Calu3 (cell line): ENCODE measurements at regions not wholly inside any gene's neighbourhood (a gene's known extent, or its start where the extent isn't known, plus 50 kb on each side); places are given as distances from the start of the nearest gene placed in this dataset.

Source experiments
- BruUV-seq: library from RNA; stranded (reverse); fragments of 400-500 nt; replicated peaks from 2 replicates; lab custom pipeline; 2021; lab: Mats Ljungman, UMichigan
- CTCF ChIA-PET: fragments of 300-600 bp; sonication (Branson Sonifier 250); formaldehyde crosslinking; loops from one replicate; lab custom pipeline; 2022; ENCODE audit warnings: antibody characterized with exemption; lab: Charles Lee
- DNase-seq: peaks from one replicate; pipeline ENCODE4 v3.0.0; 2022
- H3K27ac Mint-ChIP-seq: one replicate; pipeline ENCODE4 v1.8.0; 2022; ENCODE audit warnings: mixed read lengths; ENCODE audit not compliant: unreplicated experiment
- H3K27me3 Mint-ChIP-seq: one replicate; pipeline ENCODE4 v1.8.0; 2022; ENCODE audit warnings: mixed read lengths; ENCODE audit not compliant: unreplicated experiment
- H3K36me3 Mint-ChIP-seq: one replicate; pipeline ENCODE4 v1.8.0; 2022; ENCODE audit warnings: mild to moderate bottlenecking, moderate library complexity, mixed read lengths; ENCODE audit not compliant: insufficient read depth, unreplicated experiment
- H3K4me1 Mint-ChIP-seq: one replicate; pipeline ENCODE4 v1.8.0; 2022; ENCODE audit warnings: mild to moderate bottlenecking, low read depth, mixed read lengths; ENCODE audit not compliant: unreplicated experiment
- H3K4me3 Mint-ChIP-seq: one replicate; pipeline ENCODE4 v1.8.0; 2022; ENCODE audit warnings: mild to moderate bottlenecking, low read depth, moderate library complexity, mixed read lengths; ENCODE audit not compliant: unreplicated experiment
- H3K9me3 Mint-ChIP-seq: one replicate; pipeline ENCODE4 v1.8.0; 2022; ENCODE audit warnings: low read depth, mixed read lengths; ENCODE audit not compliant: unreplicated experiment
- CTCF ChIP-seq: fragments of 200-600 bp; IDR thresholded peaks from one replicate; pipeline ENCODE4 v1.8.0; 2022; ENCODE audit warnings: antibody characterized with exemption; ENCODE audit not compliant: unreplicated experiment
- intact Hi-C: fragments of 100-400 bp; cut with micrococcal nuclease; formaldehyde crosslinking; loops from one replicate; pipeline ENCODE4 v1.10.0; 2022; ENCODE audit not compliant: unreplicated experiment

GRCh38 chr5:113755516-113755915, 242.0 kb downstream of the YTHDC2 start:
- no peak overlapping the region for H3K4me3 Mint-ChIP-seq
- CTCF ChIA-PET: no interaction called here
- no peaks in the 10 kb centered on the region for H3K36me3 Mint-ChIP-seq
- no peaks in the 10 kb centered on the region for H3K27me3 Mint-ChIP-seq
- H3K4me1 Mint-ChIP-seq: peaks cover 8% of the 10 kb centered on the region
- BruUV-seq: no TSS peak
- intact Hi-C loops: no loop called here
- DNase-seq: no peak
- no peak overlapping the region for H3K27ac Mint-ChIP-seq
- no peak for TF ChIP-seq CTCF
- H3K9me3 Mint-ChIP-seq: peaks cover 4% of the 10 kb centered on the region

- no TSS peak for BruUV-seq
- H3K4me1 Mint-ChIP-seq: no peaks in the 10 kb centered on the region
- no peak overlapping the region for H3K4me3 Mint-ChIP-seq
- intact Hi-C loops: no loop called here
- H3K36me3 Mint-ChIP-seq: no peaks in the 10 kb centered on the region
- CTCF ChIA-PET: no interaction called here
- no peaks in the 10 kb centered on the region for H3K9me3 Mint-ChIP-seq
- no peak overlapping the region for H3K27ac Mint-ChIP-seq
- no peak for DNase-seq
- TF ChIP-seq CTCF: peak; percentile 7
- no peaks in the 10 kb centered on the region for H3K27me3 Mint-ChIP-seq
Observed at GRCh38 chr5:113757508-113757907, 244.0 kb downstream of the YTHDC2 start.

GRCh38 chr5:113759505-113759904, 246.0 kb downstream of the YTHDC2 start:
- CTCF ChIA-PET: no interaction called here
- no peak for TF ChIP-seq CTCF
- Mint-ChIP-seq H3K4me3 (no peak overlapping the region), H3K4me1 (no peaks in the 10 kb centered on the region), H3K9me3 (no peaks in the 10 kb centered on the region), H3K36me3 (no peaks in the 10 kb centered on the region), H3K27ac (no peak overlapping the region), H3K27me3 (no peaks in the 10 kb centered on the region)
- BruUV-seq: no TSS peak
- DNase-seq: no peak
- intact Hi-C loops: no loop called here

GRCh38 chr5:113760486-113760885, 247.0 kb downstream of the YTHDC2 start:
- H3K36me3 Mint-ChIP-seq: no peaks in the 10 kb centered on the region
- no peak overlapping the region for H3K4me3 Mint-ChIP-seq
- BruUV-seq: no TSS peak
- CTCF ChIA-PET: no interaction called here
- no peaks in the 10 kb centered on the region for H3K27me3 Mint-ChIP-seq
- no peak for TF ChIP-seq CTCF
- DNase-seq: no peak
- peaks cover 3% of the 10 kb centered on the region for H3K9me3 Mint-ChIP-seq
- intact Hi-C loops: no loop called here
- no peaks in the 10 kb centered on the region for H3K4me1 Mint-ChIP-seq
- H3K27ac Mint-ChIP-seq: no peak overlapping the region
